HG03342 (cell line): ENCODE measurements at regions not wholly inside any gene's neighbourhood (a gene's known extent, or its start where the extent isn't known, plus 50 kb on each side); places are given as distances from the start of the nearest gene placed in this dataset.
A peak's percentile ranks its signal among the peaks of the same experiment; 100 is the strongest.
"Not testable (repeated sequence)": the region's sequence is repeated elsewhere in the genome, so short reads cannot be mapped to it uniquely, and the experiment has no call there.

Experiments
- ATAC-seq: cut with Tn5 transposase; IDR thresholded peaks from one replicate; pipeline ENCODE4 v1.9.1; 2021; ENCODE audit warnings: mild to moderate bottlenecking, moderate library complexity; ENCODE audit not compliant: unreplicated experiment

- no peak for ATAC-seq
These were observed 991.9 kb downstream of the TMEM121 start for GRCh38 chr14:106518054-106518943.

GRCh38 chr14:106522118-106522517 lies 995.7 kb downstream of the TMEM121 start:
- ATAC-seq = not testable (repeated sequence)

GRCh38 chr14:106522990-106523389 lies 996.6 kb downstream of the TMEM121 start:
- ATAC-seq = no peak

GRCh38 chr14:106528717-106529116 lies 1002.3 kb downstream of the TMEM121 start:
- ATAC-seq = no peak

- no peak for ATAC-seq
These were observed 1003.6 kb downstream of the TMEM121 start for GRCh38 chr14:106530031-106530422.

- ATAC-seq = peak; percentile 87
These were observed 1004.2 kb downstream of the TMEM121 start for GRCh38 chr14:106530423-106531107.

- ATAC-seq = not testable (repeated sequence)
These were observed 1011.2 kb downstream of the TMEM121 start for GRCh38 chr14:106537597-106537996.

- ATAC-seq = no peak
These were observed 1011.8 kb downstream of the TMEM121 start for GRCh38 chr14:106538201-106538600.

- ATAC-seq = no peak
These were observed 1021.5 kb downstream of the TMEM121 start for GRCh38 chr14:106547735-106548434.

GRCh38 chr14:106549064-106549463 lies 1022.7 kb downstream of the TMEM121 start:
- ATAC-seq = no peak

GRCh38 chr14:106551265-106551664 lies 1024.9 kb downstream of the TMEM121 start:
- ATAC-seq = no peak

- ATAC-seq = not testable (repeated sequence)
These were observed 1029.8 kb downstream of the TMEM121 start for GRCh38 chr14:106556211-106556610.

GRCh38 chr14:106556665-106557289 lies 1030.4 kb downstream of the TMEM121 start:
- ATAC-seq = no peak

- ATAC-seq = no peak
These were observed 1036.1 kb downstream of the TMEM121 start for GRCh38 chr14:106562451-106562850.

- no peak for ATAC-seq
These were observed 1037.8 kb downstream of the TMEM121 start for GRCh38 chr14:106564058-106564643.

- no peak for ATAC-seq
These were observed 1052.1 kb downstream of the TMEM121 start for GRCh38 chr14:106578481-106578880.

- ATAC-seq = no peak
These were observed 1052.7 kb downstream of the TMEM121 start for GRCh38 chr14:106579084-106579483.

- no peak for ATAC-seq
These were observed 1059.3 kb downstream of the TMEM121 start for GRCh38 chr14:106585692-106586091.

- ATAC-seq = peak; percentile 58
These were observed 1059.8 kb downstream of the TMEM121 start for GRCh38 chr14:106586098-106586704.

- not testable (repeated sequence) for ATAC-seq
These were observed 1065.2 kb downstream of the TMEM121 start for GRCh38 chr14:106591539-106591938.
